ENCODE measurements at regions not wholly inside any gene's neighbourhood (a gene's known extent, or its start where the extent isn't known, plus 50 kb on each side); places are given as distances from the start of the nearest gene placed in this dataset.

DNA sequence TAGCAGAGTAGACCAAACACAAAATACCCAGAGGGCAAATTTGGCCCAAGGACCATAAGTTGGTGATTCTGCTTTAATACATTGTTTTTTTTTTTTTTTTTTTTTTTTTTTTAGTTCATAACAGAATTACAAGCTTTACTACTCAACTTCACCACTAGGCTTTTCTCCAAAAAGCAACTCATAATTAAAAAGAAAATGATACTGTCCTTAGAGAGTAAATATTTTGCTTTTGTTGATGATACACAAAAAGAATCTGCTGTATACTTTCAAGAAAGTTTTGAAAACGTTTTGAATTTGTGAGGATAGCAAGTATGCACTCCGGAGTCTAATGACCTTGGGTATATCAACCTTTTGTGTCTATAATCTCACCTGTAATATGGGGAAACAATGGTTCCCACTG, 68.9 kb upstream of the LMO3 start:
- intact Hi-C loops (cut with DNase I) = no loop called here
- no peak for DNase-seq (ENCODE audit: low spot score)

DNA sequence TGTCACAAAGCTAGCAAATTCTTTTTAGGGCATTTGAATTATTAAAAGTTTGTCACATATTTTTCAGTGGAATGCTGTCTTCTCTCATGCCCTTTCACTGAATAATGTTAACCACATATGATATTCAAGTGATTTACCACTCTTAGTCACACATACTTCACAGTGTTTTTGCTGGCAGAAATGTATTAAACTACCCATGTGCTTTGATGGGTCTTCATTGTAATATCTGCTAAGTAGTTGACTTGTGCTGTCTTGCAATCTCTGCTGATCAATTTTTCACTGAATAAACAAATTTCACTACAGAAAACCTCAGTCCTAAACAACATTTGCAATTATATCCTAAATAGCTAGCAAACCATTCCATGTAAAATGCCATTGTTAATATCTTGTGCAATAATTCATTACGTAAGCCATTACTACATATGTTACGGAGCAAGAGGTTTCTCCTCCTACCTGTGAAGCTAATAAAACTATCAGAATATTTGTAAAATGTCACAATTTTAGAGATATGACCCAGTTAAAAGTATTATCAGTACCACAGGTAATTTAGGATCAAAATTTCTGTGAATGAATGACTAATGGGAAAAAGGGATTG, 64.6 kb upstream of the LMO3 start:
- DNase-seq (ENCODE audit: low spot score) = no peak
- intact Hi-C loops (cut with DNase I) = no loop called here

GRCh38 chr12:16669756-16670155, 63.8 kb upstream of the LMO3 start:
- DNase-seq (ENCODE audit: low spot score) = no peak

GRCh38 chr12:16668198-16668597, 62.2 kb upstream of the LMO3 start:
- intact Hi-C loops (cut with DNase I) = no loop called here
- DNase-seq (ENCODE audit: low spot score) = no peak

More at GRCh38 chr12:16669756-16670155, 63.8 kb upstream of the LMO3 start:
- intact Hi-C loops (cut with DNase I) = no loop called here

DNA sequence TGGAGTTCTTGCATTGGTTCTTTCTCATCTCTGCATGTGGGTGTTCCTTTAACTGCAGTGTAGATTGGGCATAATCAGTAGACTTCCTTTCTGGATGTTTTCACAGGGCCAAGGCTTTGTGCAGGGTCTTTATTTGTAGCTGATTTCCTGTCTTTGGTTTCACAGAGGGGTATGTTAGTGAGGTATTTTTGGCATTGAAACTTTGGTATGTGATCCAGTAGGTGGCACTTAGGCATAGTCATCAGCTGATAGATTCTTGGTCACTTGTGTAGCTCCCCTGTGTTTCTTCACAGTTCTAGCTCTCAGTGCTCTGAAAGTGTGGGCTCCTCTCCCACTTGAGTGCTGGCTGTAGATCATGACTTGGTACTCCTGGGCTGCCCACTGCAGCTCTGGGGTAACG, 52.7 kb upstream of the LMO3 start:
- intact Hi-C loops (cut with DNase I) = no loop called here

More for the DNA sequence above, 52.7 kb upstream of the LMO3 start:
- no peak for DNase-seq (ENCODE audit: low spot score)

Small RNAs in the stretch of these regions (microRNA-seq; reads per million reads assigned to microRNA genes)
- 0 reads per million in 2 donors for gene MIR3974 (ENCODE audit: borderline microRNAs expressed in 2 of 2)

Measured in posterior vena cava (tissue), 2 donors.